Gastroesophageal sphincter (tissue), 3 donors: ENCODE measurements at regions not wholly inside any gene's neighbourhood (a gene's known extent, or its start where the extent isn't known, plus 50 kb on each side); places are given as distances from the start of the nearest gene placed in this dataset.

ENCODE experiments used
- EP300 ChIP-seq: sonication (generic); formaldehyde crosslinking; IDR thresholded peaks from one replicate; pipeline ENCODE4 v1.6.1; 2017; ENCODE audit warnings: antibody characterized with exemption, mild to moderate bottlenecking
- POLR2A ChIP-seq, 2 donors: fragments of 450-650 bp; IDR thresholded peaks; one replicate each; pipeline ENCODE4 v1.6.1; 2017; ENCODE audit warnings: antibody characterized with exemption in 2 of 2, mild to moderate bottlenecking in 2 of 2, moderate library complexity in 1 of 2
- POLR2AphosphoS5 ChIP-seq: sonication (generic); formaldehyde crosslinking; IDR thresholded peaks from one replicate; pipeline ENCODE4 v1.6.1; 2017; ENCODE audit warnings: antibody characterized with exemption
- TF ChIP-seq, protein P1 (sequence below), 4 experiments: fragments of 200-600 bp in 2 of 4; fragments of 450-650 bp in 2 of 4; sonication (generic) in 1 of 4; IDR thresholded peaks; one replicate each; pipeline ENCODE4 v1.5.1; 2017 to 2019; ENCODE audit warnings: antibody characterized with exemption in 4 of 4, mild to moderate bottlenecking in 2 of 4, moderate library complexity in 2 of 4

DNA sequence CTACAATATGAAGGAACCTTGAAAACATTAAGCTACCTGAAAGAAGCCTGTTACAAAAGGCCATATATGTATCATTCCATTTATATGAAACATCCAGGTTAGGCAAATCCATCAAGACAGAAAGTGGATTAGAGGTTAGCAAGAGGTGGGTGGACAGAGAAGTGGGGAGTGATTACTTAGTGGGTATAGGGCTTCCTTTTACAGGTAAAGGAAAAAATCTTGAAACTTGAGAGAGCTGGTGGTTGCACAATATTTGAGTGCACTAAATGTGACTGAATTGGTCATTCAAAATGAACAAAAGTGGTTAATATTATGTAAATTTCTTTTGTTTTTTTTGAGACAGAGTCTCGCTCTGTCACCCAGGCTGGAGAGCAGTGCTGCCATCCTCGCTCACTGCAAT is 119.4 kb upstream of the KIF5B start:
- TF ChIP-seq, protein P1, sequence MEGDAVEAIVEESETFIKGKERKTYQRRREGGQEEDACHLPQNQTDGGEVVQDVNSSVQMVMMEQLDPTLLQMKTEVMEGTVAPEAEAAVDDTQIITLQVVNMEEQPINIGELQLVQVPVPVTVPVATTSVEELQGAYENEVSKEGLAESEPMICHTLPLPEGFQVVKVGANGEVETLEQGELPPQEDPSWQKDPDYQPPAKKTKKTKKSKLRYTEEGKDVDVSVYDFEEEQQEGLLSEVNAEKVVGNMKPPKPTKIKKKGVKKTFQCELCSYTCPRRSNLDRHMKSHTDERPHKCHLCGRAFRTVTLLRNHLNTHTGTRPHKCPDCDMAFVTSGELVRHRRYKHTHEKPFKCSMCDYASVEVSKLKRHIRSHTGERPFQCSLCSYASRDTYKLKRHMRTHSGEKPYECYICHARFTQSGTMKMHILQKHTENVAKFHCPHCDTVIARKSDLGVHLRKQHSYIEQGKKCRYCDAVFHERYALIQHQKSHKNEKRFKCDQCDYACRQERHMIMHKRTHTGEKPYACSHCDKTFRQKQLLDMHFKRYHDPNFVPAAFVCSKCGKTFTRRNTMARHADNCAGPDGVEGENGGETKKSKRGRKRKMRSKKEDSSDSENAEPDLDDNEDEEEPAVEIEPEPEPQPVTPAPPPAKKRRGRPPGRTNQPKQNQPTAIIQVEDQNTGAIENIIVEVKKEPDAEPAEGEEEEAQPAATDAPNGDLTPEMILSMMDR (IDR thresholded peaks at IDR 0.05), result no peak
- no peak for TF ChIP-seq EP300
- no peak for TF ChIP-seq POLR2A (IDR thresholded peaks at IDR 0.05)
- no peak for TF ChIP-seq POLR2AphosphoS5
